ENCODE measurements at regions not wholly inside any gene's neighbourhood (a gene's known extent, or its start where the extent isn't known, plus 50 kb on each side); places are given as distances from the start of the nearest gene placed in this dataset.

DNA sequence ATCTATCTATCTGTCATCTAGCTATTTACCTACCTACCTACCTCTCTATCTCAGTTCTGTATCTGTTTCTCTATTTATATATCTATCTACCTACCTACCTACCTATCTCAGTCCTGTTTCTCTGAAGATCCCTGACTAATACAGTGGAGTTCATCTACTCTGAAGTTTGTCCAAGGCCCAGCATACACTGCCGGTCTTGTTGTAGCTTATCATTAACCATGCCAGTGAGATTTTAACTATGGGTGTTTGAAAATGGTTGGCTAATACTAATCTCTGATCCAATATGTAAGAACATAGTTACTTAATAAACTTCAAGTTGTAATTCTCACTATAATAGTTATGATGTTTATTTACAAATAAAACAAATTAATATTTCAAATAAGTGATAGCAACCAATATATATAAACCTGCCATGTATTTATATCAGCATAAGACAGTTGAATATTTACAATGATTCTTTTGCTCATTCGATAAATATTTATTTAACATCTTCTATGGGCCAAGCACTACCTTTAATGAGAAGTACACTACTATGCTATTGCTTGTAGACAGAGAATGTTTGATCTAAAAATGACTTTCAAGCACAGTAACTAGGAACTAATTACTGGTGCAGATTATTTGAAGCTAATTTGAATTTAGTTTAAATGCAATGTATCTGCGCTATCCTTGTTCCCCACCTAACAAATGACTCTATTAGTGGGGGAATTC lies 242.1 kb downstream of the KLF5 start:
- Histone ChIP-seq H2AFZ (no peak overlapping the region), H3K4me1 (no peaks in the 10 kb centered on the region), H3K27me3 (ENCODE audit: control insufficient read depth, insufficient read depth, low read length) (no peaks in the 10 kb centered on the region), H3K4me3 (ENCODE audit: low read depth, low read length) (no peak overlapping the region), H3K9me3 (ENCODE audit: control insufficient read depth, low read length) (no peaks in the 10 kb centered on the region), H3K9ac (no peak overlapping the region), H3K79me2 (no peaks in the 10 kb centered on the region), H3K36me3 (ENCODE audit: control insufficient read depth, insufficient read depth, low read length) (no peaks in the 10 kb centered on the region), H3K4me2 (ENCODE audit: low read length) (no peak overlapping the region), H3K27ac (no peak overlapping the region)
- TF ChIP-seq, protein P1, sequence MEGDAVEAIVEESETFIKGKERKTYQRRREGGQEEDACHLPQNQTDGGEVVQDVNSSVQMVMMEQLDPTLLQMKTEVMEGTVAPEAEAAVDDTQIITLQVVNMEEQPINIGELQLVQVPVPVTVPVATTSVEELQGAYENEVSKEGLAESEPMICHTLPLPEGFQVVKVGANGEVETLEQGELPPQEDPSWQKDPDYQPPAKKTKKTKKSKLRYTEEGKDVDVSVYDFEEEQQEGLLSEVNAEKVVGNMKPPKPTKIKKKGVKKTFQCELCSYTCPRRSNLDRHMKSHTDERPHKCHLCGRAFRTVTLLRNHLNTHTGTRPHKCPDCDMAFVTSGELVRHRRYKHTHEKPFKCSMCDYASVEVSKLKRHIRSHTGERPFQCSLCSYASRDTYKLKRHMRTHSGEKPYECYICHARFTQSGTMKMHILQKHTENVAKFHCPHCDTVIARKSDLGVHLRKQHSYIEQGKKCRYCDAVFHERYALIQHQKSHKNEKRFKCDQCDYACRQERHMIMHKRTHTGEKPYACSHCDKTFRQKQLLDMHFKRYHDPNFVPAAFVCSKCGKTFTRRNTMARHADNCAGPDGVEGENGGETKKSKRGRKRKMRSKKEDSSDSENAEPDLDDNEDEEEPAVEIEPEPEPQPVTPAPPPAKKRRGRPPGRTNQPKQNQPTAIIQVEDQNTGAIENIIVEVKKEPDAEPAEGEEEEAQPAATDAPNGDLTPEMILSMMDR (IDR thresholded peaks at IDR 0.05) = no peak

DNA sequence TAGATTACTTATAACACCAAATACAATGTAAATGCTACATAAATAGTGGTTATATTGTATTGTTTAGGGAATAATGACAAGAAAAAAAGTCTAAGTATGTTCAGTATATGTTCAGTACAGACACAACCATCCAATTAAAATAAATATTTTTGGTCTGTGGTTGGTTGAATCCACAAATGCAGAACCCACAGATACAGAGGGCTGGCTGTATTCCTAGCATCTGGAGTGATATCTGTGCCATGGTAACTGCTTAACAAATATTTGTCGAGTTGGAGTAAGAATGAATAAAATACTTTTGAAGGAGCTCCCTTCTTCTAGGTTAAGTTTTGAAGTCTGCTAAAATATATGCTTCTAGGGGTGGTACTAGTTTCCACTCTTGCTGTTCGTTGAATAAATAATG lies 241.0 kb downstream of the KLF5 start:
- no peak overlapping the region for H3K4me2 ChIP-seq (ENCODE audit: low read length)
- no peaks in the 10 kb centered on the region for H3K4me1 ChIP-seq
- no peaks in the 10 kb centered on the region for H3K36me3 ChIP-seq (ENCODE audit: control insufficient read depth, insufficient read depth, low read length)
- no peaks in the 10 kb centered on the region for H3K27me3 ChIP-seq (ENCODE audit: control insufficient read depth, insufficient read depth, low read length)
- H3K27ac ChIP-seq = no peak overlapping the region
- H2AFZ ChIP-seq = no peak overlapping the region
- H3K9me3 ChIP-seq (ENCODE audit: control insufficient read depth, low read length) = no peaks in the 10 kb centered on the region
- no peaks in the 10 kb centered on the region for H3K79me2 ChIP-seq
- H3K4me3 ChIP-seq (ENCODE audit: low read depth, low read length) = no peak overlapping the region
- H3K9ac ChIP-seq = no peak overlapping the region
- TF ChIP-seq, protein P1 (IDR thresholded peaks at IDR 0.05) = no peak

DNA sequence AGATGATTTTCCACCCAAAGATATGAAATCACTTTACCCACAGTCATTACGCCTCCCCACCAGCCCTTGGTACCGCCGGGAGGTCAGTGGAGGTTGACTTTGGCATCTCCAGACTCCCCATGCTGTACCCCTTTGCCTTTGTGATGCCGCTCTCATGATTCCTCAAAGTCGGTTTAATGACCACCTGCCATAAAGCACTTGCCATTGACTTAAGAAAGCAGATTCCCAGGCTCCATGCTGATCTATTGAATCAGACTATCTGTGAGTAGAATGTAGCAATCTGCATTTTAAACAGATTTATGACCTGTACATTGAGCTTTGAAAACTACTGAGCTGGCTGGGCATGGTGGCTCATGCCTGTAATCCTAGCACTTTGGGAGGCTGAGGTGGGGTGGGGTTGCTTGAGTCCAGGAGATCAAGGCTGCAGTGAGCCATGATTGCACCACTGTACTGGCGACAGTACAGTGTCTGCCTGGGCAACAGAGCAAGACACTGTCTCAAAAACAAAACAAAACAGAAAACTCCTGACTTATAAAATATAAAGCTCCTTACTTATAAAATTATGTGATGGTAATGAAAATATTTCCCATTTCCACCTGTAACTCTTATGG lies 235.2 kb downstream of the KLF5 start:
- Histone ChIP-seq H3K9ac (no peak overlapping the region), H2AFZ (no peak overlapping the region), H3K4me3 (ENCODE audit: low read depth, low read length) (no peak overlapping the region), H3K79me2 (no peaks in the 10 kb centered on the region), H3K27ac (no peak overlapping the region), H3K4me1 (no peaks in the 10 kb centered on the region), H3K36me3 (ENCODE audit: control insufficient read depth, insufficient read depth, low read length) (no peaks in the 10 kb centered on the region), H3K27me3 (ENCODE audit: control insufficient read depth, insufficient read depth, low read length) (no peaks in the 10 kb centered on the region), H3K9me3 (ENCODE audit: control insufficient read depth, low read length) (no peaks in the 10 kb centered on the region), H3K4me2 (ENCODE audit: low read length) (no peak overlapping the region)
- TF ChIP-seq, protein P1 (IDR thresholded peaks at IDR 0.05) = no peak

DNA sequence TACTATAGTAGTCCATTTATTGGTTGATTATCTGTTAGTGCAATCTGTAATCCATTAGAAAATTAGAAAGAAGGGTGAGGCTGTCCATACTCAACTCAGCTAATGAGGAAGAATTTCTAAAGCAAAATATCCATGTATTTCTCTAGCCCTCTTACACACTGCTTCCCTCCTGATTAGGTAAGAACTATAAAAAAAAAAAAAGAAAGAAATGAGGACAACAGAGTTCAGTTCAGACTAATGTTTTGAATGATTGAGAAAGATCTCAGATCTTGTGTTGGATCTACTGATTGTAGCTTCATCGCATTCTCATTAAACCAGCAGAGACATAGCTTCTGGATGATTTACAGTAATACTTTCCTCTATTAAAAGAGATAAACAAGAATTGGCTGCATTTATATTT lies 233.3 kb downstream of the KLF5 start:
- H3K79me2 ChIP-seq = no peaks in the 10 kb centered on the region
- no peaks in the 10 kb centered on the region for H3K4me1 ChIP-seq
- no peak overlapping the region for H3K4me2 ChIP-seq (ENCODE audit: low read length)
- H2AFZ ChIP-seq = no peak overlapping the region
- H3K27me3 ChIP-seq (ENCODE audit: control insufficient read depth, insufficient read depth, low read length) = no peaks in the 10 kb centered on the region
- H3K27ac ChIP-seq = no peak overlapping the region
- no peak overlapping the region for H3K9ac ChIP-seq
- no peak overlapping the region for H3K4me3 ChIP-seq (ENCODE audit: low read depth, low read length)
- no peaks in the 10 kb centered on the region for H3K36me3 ChIP-seq (ENCODE audit: control insufficient read depth, insufficient read depth, low read length)
- no peaks in the 10 kb centered on the region for H3K9me3 ChIP-seq (ENCODE audit: control insufficient read depth, low read length)
- TF ChIP-seq, protein P1 (IDR thresholded peaks at IDR 0.05) = no peak

DNA sequence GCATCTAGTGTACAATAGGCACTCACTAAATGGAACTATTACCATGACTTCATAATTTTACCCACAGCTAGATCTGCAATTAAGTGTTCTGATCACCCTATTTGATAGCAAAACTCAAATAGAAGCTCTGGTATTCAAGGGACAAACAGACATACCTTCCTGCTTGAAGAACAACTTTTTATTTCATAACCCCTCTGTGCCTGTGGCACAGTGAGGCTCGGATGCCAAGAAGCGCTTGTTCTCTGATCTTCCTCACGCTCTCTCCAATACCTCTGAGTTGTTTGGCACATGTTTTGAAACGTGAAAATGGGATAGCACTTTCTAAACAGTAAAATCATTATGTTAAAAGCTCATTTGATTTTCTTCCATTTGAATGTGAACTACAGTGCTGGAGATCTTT lies 232.0 kb downstream of the KLF5 start:
- Histone ChIP-seq H3K9me3 (ENCODE audit: control insufficient read depth, low read length) (no peaks in the 10 kb centered on the region), H3K27ac (no peak overlapping the region), H3K79me2 (no peaks in the 10 kb centered on the region), H3K9ac (no peak overlapping the region), H3K4me3 (ENCODE audit: low read depth, low read length) (no peak overlapping the region), H3K4me2 (ENCODE audit: low read length) (no peak overlapping the region), H3K27me3 (ENCODE audit: control insufficient read depth, insufficient read depth, low read length) (no peaks in the 10 kb centered on the region), H2AFZ (no peak overlapping the region), H3K4me1 (no peaks in the 10 kb centered on the region), H3K36me3 (ENCODE audit: control insufficient read depth, insufficient read depth, low read length) (no peaks in the 10 kb centered on the region)
- TF ChIP-seq, protein P1 (IDR thresholded peaks at IDR 0.05) = no peak
